SJSA1 (cell line): ENCODE measurements at regions not wholly inside any gene's neighbourhood (a gene's known extent, or its start where the extent isn't known, plus 50 kb on each side); places are given as distances from the start of the nearest gene placed in this dataset.

Experiments used
- DNase-seq, 2 experiments: peaks; one replicate each; pipeline ENCODE4 v3.0.0-alpha.2; 2015 to 2020; ENCODE audit warnings: low spot score in 2 of 2, low read depth in 1 of 2
- H3K27ac ChIP-seq: fragments of 250-450 bp; sonication (Bioruptor Pico); 2 replicates; pipeline ENCODE4 v1.5.1; 2020; ENCODE audit warnings: mild to moderate bottlenecking, moderate library complexity
- H3K27me3 ChIP-seq: fragments of 250-450 bp; sonication (Bioruptor Pico); replicated peaks from 2 replicates; pipeline ENCODE4 v1.5.1; 2020; ENCODE audit warnings: mild to moderate bottlenecking, moderate library complexity
- H3K36me3 ChIP-seq: fragments of 250-450 bp; sonication (Bioruptor Pico); 2 replicates; pipeline ENCODE4 v1.5.1; 2020; ENCODE audit warnings: mild to moderate bottlenecking
- H3K4me1 ChIP-seq: fragments of 250-450 bp; sonication (Bioruptor Pico); replicated peaks from 2 replicates; pipeline ENCODE4 v1.6.1; 2021; ENCODE audit warnings: mild to moderate bottlenecking
- H3K4me3 ChIP-seq: fragments of 250-450 bp; sonication (Bioruptor Pico); 2 replicates; pipeline ENCODE4 v1.5.1; 2020; ENCODE audit warnings: mild to moderate bottlenecking
- H3K9me3 ChIP-seq: fragments of 250-450 bp; sonication (Bioruptor Pico); replicated peaks from 2 replicates; pipeline ENCODE4 v1.5.1; 2020; ENCODE audit warnings: mild to moderate bottlenecking

- Histone ChIP-seq H3K27me3 (no peaks in the 10 kb centered on the region), H3K27ac (no peak overlapping the region), H3K4me3 (no peak overlapping the region), H3K4me1 (peaks cover 13% of the 10 kb centered on the region), H3K9me3 (no peaks in the 10 kb centered on the region), H3K36me3 (no peaks in the 10 kb centered on the region)
- no peak for DNase-seq
Measured at GRCh38 chr3:40842714-40843113, 318.0 kb downstream of the ZNF621 start.

GRCh38 chr3:40843208-40843624, 318.5 kb downstream of the ZNF621 start:
- Histone ChIP-seq H3K36me3 (no peaks in the 10 kb centered on the region), H3K27me3 (no peaks in the 10 kb centered on the region), H3K4me3 (no peak overlapping the region), H3K9me3 (no peaks in the 10 kb centered on the region), H3K4me1 (peaks cover 13% of the 10 kb centered on the region), H3K27ac (no peak overlapping the region)
- DNase-seq = no peak

- H3K27ac ChIP-seq = no peak overlapping the region
- no peaks in the 10 kb centered on the region for H3K36me3 ChIP-seq
- H3K27me3 ChIP-seq = no peaks in the 10 kb centered on the region
- H3K4me3 ChIP-seq = no peak overlapping the region
- DNase-seq = peak; percentile 33 to 60
- peaks cover 13% of the 10 kb centered on the region for H3K4me1 ChIP-seq
- H3K9me3 ChIP-seq = no peaks in the 10 kb centered on the region
Measured at GRCh38 chr3:40843851-40844548, 319.2 kb downstream of the ZNF621 start.

- no peaks in the 10 kb centered on the region for H3K36me3 ChIP-seq
- no peak for DNase-seq
- no peaks in the 10 kb centered on the region for H3K27me3 ChIP-seq
- no peak overlapping the region for H3K27ac ChIP-seq
- H3K4me3 ChIP-seq = no peak overlapping the region
- H3K4me1 ChIP-seq = peaks cover 13% of the 10 kb centered on the region
- H3K9me3 ChIP-seq = no peaks in the 10 kb centered on the region
Measured at GRCh38 chr3:40844896-40845295, 320.1 kb downstream of the ZNF621 start.

GRCh38 chr3:40845447-40845846, 320.7 kb downstream of the ZNF621 start:
- H3K27ac ChIP-seq = no peak overlapping the region
- peaks cover 13% of the 10 kb centered on the region for H3K4me1 ChIP-seq
- no peak overlapping the region for H3K4me3 ChIP-seq
- H3K36me3 ChIP-seq = no peaks in the 10 kb centered on the region
- no peak for DNase-seq
- no peaks in the 10 kb centered on the region for H3K27me3 ChIP-seq
- no peaks in the 10 kb centered on the region for H3K9me3 ChIP-seq

- no peak for DNase-seq
Measured at GRCh38 chr3:40845916-40846315, 321.2 kb downstream of the ZNF621 start.

GRCh38 chr3:40846451-40846850, 321.7 kb downstream of the ZNF621 start:
- no peaks in the 10 kb centered on the region for H3K36me3 ChIP-seq
- peaks cover 13% of the 10 kb centered on the region for H3K4me1 ChIP-seq
- H3K27ac ChIP-seq = no peak overlapping the region
- no peaks in the 10 kb centered on the region for H3K9me3 ChIP-seq
- H3K27me3 ChIP-seq = no peaks in the 10 kb centered on the region
- DNase-seq = no peak
- H3K4me3 ChIP-seq = no peak overlapping the region

More at GRCh38 chr3:40845916-40846315, 321.2 kb downstream of the ZNF621 start:
- H3K4me1 ChIP-seq = peaks cover 13% of the 10 kb centered on the region
- no peaks in the 10 kb centered on the region for H3K9me3 ChIP-seq
- H3K36me3 ChIP-seq = no peaks in the 10 kb centered on the region
- no peaks in the 10 kb centered on the region for H3K27me3 ChIP-seq
- no peak overlapping the region for H3K4me3 ChIP-seq
- no peak overlapping the region for H3K27ac ChIP-seq

GRCh38 chr3:40847551-40847992, 322.8 kb downstream of the ZNF621 start:
- H3K4me1 ChIP-seq = peaks cover 13% of the 10 kb centered on the region
- no peaks in the 10 kb centered on the region for H3K9me3 ChIP-seq
- H3K4me3 ChIP-seq = no peak overlapping the region
- H3K27ac ChIP-seq = no peak overlapping the region
- H3K36me3 ChIP-seq = no peaks in the 10 kb centered on the region
- H3K27me3 ChIP-seq = no peaks in the 10 kb centered on the region
- DNase-seq = peak in 1 of 2 experiments; percentile 25

- H3K4me1 ChIP-seq = peaks cover 13% of the 10 kb centered on the region
- no peaks in the 10 kb centered on the region for H3K36me3 ChIP-seq
- DNase-seq = no peak
- H3K4me3 ChIP-seq = no peak overlapping the region
- no peaks in the 10 kb centered on the region for H3K27me3 ChIP-seq
- no peaks in the 10 kb centered on the region for H3K9me3 ChIP-seq
- no peak overlapping the region for H3K27ac ChIP-seq
Measured at GRCh38 chr3:40848421-40848820, 323.7 kb downstream of the ZNF621 start.

- no peaks in the 10 kb centered on the region for H3K4me1 ChIP-seq
- H3K36me3 ChIP-seq = no peaks in the 10 kb centered on the region
- H3K27ac ChIP-seq = no peak overlapping the region
- no peak for DNase-seq
- no peaks in the 10 kb centered on the region for H3K9me3 ChIP-seq
- H3K27me3 ChIP-seq = no peaks in the 10 kb centered on the region
- H3K4me3 ChIP-seq = no peak overlapping the region
Measured at GRCh38 chr3:40850861-40851260, 326.1 kb downstream of the ZNF621 start.

GRCh38 chr3:40851836-40852235, 327.1 kb downstream of the ZNF621 start:
- Histone ChIP-seq H3K36me3 (no peaks in the 10 kb centered on the region), H3K4me3 (no peak overlapping the region), H3K4me1 (no peaks in the 10 kb centered on the region), H3K27me3 (no peaks in the 10 kb centered on the region), H3K9me3 (no peaks in the 10 kb centered on the region), H3K27ac (no peak overlapping the region)
- no peak for DNase-seq

GRCh38 chr3:40852712-40853111, 328.0 kb downstream of the ZNF621 start:
- Histone ChIP-seq H3K4me3 (no peak overlapping the region), H3K36me3 (no peaks in the 10 kb centered on the region), H3K9me3 (no peaks in the 10 kb centered on the region), H3K27me3 (no peaks in the 10 kb centered on the region), H3K4me1 (no peaks in the 10 kb centered on the region), H3K27ac (no peak overlapping the region)
- no peak for DNase-seq

- H3K4me1 ChIP-seq = no peaks in the 10 kb centered on the region
- H3K27ac ChIP-seq = no peak overlapping the region
Measured at GRCh38 chr3:40853474-40853873, 328.7 kb downstream of the ZNF621 start.

GRCh38 chr3:40855871-40856270, 331.1 kb downstream of the ZNF621 start:
- Histone ChIP-seq H3K27me3 (no peaks in the 10 kb centered on the region), H3K27ac (no peak overlapping the region), H3K36me3 (no peaks in the 10 kb centered on the region), H3K4me1 (no peaks in the 10 kb centered on the region), H3K9me3 (no peaks in the 10 kb centered on the region), H3K4me3 (no peak overlapping the region)
- no peak for DNase-seq

More at GRCh38 chr3:40853474-40853873, 328.7 kb downstream of the ZNF621 start:
- H3K4me3 ChIP-seq = no peak overlapping the region
- no peak for DNase-seq
- H3K36me3 ChIP-seq = no peaks in the 10 kb centered on the region
- no peaks in the 10 kb centered on the region for H3K9me3 ChIP-seq
- no peaks in the 10 kb centered on the region for H3K27me3 ChIP-seq
